ENCODE measurements at regions not wholly inside any gene's neighbourhood (a gene's known extent, or its start where the extent isn't known, plus 50 kb on each side); places are given as distances from the start of the nearest gene placed in this dataset.

GRCh38 chr13:89940383-89940782, 1407.1 kb upstream of the MIR17HG start:
- no peak for DNase-seq

DNA sequence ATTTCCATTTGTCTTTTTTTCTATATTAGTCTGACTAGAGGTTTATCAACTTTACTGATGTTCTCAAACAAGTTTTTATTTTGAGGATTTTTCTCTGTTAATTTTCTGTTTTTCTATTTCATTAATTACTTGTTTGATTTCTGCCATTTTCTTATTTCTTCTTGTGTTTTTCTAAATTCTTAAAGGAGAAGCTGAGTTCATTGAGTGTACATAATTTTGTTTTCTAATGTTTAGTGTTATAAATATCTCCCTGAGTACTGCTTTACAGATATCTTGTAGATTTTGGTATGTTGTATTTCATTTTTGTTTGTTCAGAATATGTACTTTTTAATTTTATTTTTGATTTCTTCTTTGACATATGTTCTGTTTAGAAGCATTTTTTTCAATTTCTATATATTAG, 1404.3 kb upstream of the MIR17HG start:
- DNase-seq = no peak

DNA sequence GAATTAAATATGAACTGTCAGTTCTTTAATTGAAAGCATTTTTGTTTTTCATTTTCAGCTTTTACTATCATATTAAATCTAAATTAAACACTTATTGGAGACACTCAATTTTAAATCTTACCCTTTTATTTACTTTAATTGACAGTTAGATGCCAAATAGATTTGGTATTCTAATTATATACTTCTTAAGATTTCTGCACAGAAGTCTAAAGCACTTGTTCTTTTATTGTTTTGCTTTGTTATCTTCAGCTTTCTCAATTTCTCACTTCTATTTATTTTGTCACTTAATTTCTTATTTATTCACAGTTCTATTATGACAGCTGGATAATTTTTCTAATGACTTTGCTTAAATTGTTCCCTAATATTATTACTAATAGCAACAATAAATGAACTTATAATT, 1397.3 kb upstream of the MIR17HG start:
- DNase-seq = no peak

DNA sequence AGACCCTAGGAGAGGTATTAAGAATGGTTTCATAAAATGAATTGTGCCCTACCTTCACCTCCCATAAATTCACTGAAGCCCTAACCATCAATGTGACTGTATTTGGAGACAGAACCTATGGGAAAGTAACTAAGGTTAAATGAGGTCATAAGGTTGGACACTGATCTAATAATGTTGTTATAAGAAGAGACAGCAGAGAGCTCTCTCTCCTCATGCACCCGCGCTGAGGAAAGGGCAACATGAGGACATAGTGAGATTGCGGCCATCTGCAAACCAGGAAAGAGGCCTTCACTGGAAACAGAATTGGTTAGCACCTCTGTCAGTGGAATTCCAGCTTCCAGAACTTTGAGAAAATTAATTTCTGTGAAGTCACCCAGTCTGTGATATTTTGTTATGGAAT, 1396.1 kb upstream of the MIR17HG start:
- no peak for DNase-seq

GRCh38 chr13:89953581-89953980, 1393.9 kb upstream of the MIR17HG start:
- no peak for DNase-seq

- DNase-seq = no peak
Observed at GRCh38 chr13:89955773-89956172, 1391.7 kb upstream of the MIR17HG start.

DNA sequence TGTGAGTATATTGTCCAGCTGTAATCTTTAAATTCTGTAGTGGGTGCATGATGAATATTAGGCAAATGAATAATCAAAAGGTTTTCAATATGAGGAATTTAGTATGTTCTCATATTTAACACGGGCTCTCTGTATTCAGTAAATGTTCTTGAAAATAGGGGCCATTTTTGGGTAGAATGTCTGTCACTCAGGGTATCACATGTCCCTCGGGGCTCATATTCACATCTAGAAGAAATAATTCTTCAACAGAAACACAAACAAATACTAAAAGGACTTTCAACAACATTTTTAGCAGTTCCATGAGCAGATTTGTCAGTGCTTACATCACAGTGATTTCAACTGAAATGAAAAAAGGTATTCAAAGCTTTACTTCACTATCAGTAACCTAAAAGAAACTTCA, 1388.4 kb upstream of the MIR17HG start:
- no peak for DNase-seq

- DNase-seq = no peak
Observed at GRCh38 chr13:89965252-89965651, 1382.2 kb upstream of the MIR17HG start.

DNA sequence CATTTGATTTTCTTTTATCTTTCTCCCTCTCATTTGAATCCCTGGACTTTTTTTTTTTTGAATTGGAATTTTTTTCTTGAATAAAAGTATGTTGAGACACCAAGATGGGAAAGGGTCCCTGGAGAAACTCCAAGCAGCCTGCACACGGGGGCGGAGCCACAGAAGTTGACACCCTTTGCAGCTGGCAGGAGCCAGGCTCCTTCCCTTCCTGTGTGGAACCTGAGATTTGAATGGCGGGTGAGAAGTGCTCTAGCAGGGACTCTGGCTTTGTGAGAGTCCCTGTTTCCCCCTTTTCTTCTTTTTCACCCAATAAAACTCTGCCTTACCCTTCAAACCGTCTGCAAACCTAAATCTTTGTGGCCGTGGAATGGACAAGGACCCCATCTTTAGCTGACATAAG, 1381.0 kb upstream of the MIR17HG start:
- no peak for DNase-seq

DNA sequence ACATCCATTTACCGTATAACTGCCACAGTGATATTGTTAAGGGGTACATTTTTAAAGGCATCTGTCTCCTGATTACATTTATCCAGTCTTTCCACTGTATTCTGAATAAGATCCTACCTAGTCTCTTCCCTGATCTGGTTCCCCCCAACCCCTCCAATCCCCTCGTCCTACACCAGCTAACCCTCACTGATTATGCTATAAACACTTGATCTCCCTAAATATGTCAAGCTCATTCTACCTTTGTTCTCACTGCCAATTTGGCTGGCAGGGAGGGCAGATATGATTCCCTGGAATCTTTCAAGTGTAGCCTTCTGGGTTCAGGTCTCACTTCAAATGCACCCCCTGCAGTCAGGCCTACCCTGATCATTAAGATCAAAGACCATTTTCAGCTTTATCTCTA, 1379.8 kb upstream of the MIR17HG start:
- DNase-seq = no peak

DNA sequence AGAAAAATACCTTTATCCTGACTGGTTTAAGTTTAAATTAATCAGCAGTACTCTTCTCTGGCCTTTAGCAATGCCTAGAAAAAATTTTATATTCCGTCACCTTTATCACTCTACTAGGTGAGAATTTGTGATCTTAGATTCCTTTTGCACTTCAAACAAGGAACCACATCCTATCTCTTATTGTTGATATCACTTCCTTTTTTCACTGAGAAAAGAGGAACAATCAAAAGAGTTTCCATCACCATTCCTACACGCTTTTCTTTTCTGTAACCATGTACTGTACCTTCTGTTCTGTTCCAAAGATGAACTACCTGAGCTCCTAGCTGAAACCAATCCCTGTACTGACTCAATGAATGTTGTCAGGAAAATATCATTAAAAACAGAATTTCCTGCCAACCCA, 1379.0 kb upstream of the MIR17HG start:
- no peak for DNase-seq

DNA sequence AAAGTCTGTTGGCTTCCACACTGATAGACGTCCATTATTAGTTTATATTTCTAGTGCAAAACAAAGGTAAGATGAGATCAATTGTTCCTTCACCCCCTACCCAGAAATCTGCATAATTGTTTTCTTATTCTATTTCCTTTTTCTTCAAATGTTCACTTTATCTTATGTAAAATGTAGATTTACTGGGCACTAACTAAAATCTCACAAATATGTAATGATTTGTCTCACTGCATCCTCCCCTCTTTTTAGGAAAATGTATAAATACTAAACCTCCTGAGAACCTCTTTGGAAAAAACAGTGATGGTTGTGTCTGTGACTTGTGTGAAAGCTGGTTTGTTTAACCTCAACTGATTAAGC, 1377.2 kb upstream of the MIR17HG start:
- no peak for DNase-seq

DNA sequence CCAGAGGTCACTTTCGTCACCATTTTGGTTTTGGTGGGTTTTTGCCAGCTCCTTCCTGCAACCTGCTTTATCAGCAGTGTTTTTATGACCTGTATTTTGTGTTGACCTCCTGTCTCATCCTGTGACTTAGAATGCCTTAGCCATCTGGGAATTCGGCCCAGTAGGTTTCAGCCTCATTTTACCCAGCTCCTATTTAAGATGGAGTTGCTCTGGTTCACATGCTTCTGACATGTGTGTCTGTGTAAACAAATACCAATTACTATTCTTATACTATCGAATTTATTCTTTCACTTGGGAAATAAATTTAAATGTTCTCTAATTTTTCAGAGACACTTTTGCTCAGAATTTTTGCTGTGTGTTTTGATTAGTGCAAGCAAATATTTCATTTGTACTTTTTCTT, 1370.3 kb upstream of the MIR17HG start:
- no peak for DNase-seq

GRCh38 chr13:89980896-89981295, 1366.6 kb upstream of the MIR17HG start:
- no peak for DNase-seq

DNA sequence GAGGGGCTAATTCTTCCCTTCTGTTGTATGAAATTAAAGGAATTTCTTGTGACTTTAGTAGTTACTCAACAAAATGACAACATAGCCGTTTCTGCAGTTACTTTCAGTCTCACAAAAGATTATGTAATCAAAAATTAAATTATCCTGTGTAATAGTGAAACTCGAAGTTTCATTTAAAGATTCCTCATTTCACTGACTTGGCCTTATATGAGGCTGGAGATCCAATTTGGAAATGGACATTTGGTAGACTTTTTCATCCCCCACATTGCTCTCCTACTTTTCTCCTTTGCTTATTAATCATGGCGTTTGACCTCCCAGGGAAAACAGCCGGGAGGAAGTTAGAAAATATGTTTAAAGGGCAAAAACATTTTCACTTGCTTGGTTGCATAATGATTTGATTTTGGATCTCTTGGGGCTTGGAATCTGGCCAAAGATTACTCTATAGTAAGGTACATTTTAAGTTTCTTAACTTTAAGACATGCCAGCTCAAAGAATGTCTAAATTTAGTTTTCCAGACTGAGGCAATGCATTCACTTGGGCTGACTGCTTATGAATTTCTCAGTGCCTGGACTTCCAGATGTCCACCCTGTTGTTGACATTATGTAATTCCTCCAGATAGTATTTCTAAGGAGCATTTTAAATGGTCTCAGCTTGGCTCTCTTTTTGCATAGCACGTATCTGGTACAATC, 1364.9 kb upstream of the MIR17HG start:
- DNase-seq = no peak

- DNase-seq = no peak
Observed at GRCh38 chr13:89988206-89988605, 1359.3 kb upstream of the MIR17HG start.

- no peak for DNase-seq
Observed at GRCh38 chr13:90003566-90003965, 1343.9 kb upstream of the MIR17HG start.

GRCh38 chr13:90008707-90009149, 1338.8 kb upstream of the MIR17HG start:
- DNase-seq = no peak

GRCh38 chr13:90014038-90014437, 1333.4 kb upstream of the MIR17HG start:
- DNase-seq = no peak

GRCh38 chr13:90015565-90016507, 1331.7 kb upstream of the MIR17HG start:
- no peak for DNase-seq

GRCh38 chr13:90016688-90017087, 1330.8 kb upstream of the MIR17HG start:
- no peak for DNase-seq

DNA sequence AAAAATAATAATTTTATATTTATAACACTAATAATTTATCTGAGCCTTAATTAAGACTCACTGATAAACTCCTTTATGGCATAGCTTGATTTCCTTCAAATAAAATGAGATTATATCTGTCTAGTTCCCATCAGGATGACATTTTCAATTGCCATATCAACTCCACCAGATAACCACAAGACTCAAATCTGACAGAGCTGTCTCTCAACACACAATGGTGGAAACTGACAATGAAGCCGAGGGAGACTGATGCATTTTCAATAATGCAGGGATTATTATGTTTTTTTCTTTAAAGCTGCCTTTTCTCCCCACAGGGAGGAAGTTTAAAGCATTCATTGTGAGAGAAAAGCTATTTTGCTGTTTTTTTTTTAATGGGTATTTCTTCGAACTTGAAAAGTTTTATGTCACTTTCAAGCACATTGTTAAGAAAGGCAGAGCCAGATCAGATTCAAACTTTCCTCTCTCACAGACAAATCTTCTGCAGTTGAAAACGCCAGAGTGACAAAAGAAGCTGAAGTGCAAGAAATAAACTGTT, 1326.9 kb upstream of the MIR17HG start:
- DNase-seq = no peak

DNA sequence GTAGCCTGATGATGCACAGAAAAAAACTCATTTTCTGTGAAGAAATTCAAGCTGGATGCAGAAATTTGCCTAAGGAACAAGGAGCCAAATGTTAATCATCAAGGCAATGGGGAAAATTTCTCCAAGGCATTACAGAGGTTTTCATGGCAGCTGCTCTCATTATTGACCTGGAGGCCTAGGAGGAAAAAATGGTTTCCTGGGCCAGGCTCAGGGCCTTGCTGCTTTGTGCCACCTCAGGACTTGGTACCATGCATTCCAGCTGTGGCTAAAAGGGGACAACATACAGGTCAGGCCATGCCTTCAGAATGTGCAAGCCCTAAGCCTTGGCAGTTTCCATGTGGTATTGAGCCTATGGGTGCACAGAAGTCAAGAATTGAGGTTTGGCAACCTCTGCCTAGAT, 1320.1 kb upstream of the MIR17HG start:
- DNase-seq = no peak
